ENCODE measurements at regions not wholly inside any gene's neighbourhood (a gene's known extent, or its start where the extent isn't known, plus 50 kb on each side); places are given as distances from the start of the nearest gene placed in this dataset.

- DNase-seq (ENCODE audit: low read depth in 3 of 3): no peak
Measured at GRCh38 chr2:121898483-121898882, 143.0 kb downstream of the TSN start.

- no peak for DNase-seq (ENCODE audit: low read depth in 3 of 3)
Measured at GRCh38 chr2:121900391-121900790, 144.9 kb downstream of the TSN start.

GRCh38 chr2:121902171-121902591, 146.7 kb downstream of the TSN start:
- DNase-seq (ENCODE audit: low read depth in 3 of 3): no peak

GRCh38 chr2:121902616-121903015, 147.2 kb downstream of the TSN start:
- no peak for DNase-seq (ENCODE audit: low read depth in 3 of 3)

GRCh38 chr2:121903037-121903689, 147.7 kb downstream of the TSN start:
- DNase-seq (ENCODE audit: low read depth in 3 of 3): no peak

GRCh38 chr2:121904656-121905055, 149.2 kb downstream of the TSN start:
- DNase-seq (ENCODE audit: low read depth in 3 of 3): no peak

GRCh38 chr2:121905201-121905600, 149.8 kb downstream of the TSN start:
- no peak for DNase-seq (ENCODE audit: low read depth in 3 of 3)

GRCh38 chr2:121906170-121906569, 150.7 kb downstream of the TSN start:
- DNase-seq (ENCODE audit: low read depth in 3 of 3): no peak

- DNase-seq (ENCODE audit: low read depth in 3 of 3): no peak
Measured at GRCh38 chr2:121907928-121908327, 152.5 kb downstream of the TSN start.

- DNase-seq (ENCODE audit: low read depth in 3 of 3): no peak
Measured at GRCh38 chr2:121910139-121910538, 154.7 kb downstream of the TSN start.

- no peak for DNase-seq (ENCODE audit: low read depth in 3 of 3)
Measured at GRCh38 chr2:121911036-121911435, 155.6 kb downstream of the TSN start.

- no peak for DNase-seq (ENCODE audit: low read depth in 3 of 3)
Measured at GRCh38 chr2:121917143-121917542, 161.7 kb downstream of the TSN start.

- DNase-seq (ENCODE audit: low read depth in 3 of 3): no peak
Measured at GRCh38 chr2:121918231-121918630, 162.8 kb downstream of the TSN start.

- DNase-seq (ENCODE audit: low read depth in 3 of 3): no peak
Measured at GRCh38 chr2:121919803-121920202, 164.4 kb downstream of the TSN start.

GRCh38 chr2:121925466-121925865, 170.0 kb downstream of the TSN start:
- no peak for DNase-seq (ENCODE audit: low read depth in 3 of 3)

GRCh38 chr2:121943285-121943684, 187.8 kb downstream of the TSN start:
- no peak for DNase-seq (ENCODE audit: low read depth in 3 of 3)

- no peak for DNase-seq (ENCODE audit: low read depth in 3 of 3)
Measured at GRCh38 chr2:121944072-121944831, 188.8 kb downstream of the TSN start.

- no peak for DNase-seq (ENCODE audit: low read depth in 3 of 3)
Measured at GRCh38 chr2:121947674-121948073, 192.2 kb downstream of the TSN start.

- no peak for DNase-seq (ENCODE audit: low read depth in 3 of 3)
Measured at GRCh38 chr2:121949271-121949670, 193.8 kb downstream of the TSN start.

GRCh38 chr2:121955426-121955825, 200.0 kb downstream of the TSN start:
- no peak for DNase-seq (ENCODE audit: low read depth in 3 of 3)

- no peak for DNase-seq (ENCODE audit: low read depth in 3 of 3)
Measured at GRCh38 chr2:121955872-121956271, 200.4 kb downstream of the TSN start.

- DNase-seq (ENCODE audit: low read depth in 3 of 3): no peak
Measured at GRCh38 chr2:121960251-121960650, 204.8 kb downstream of the TSN start.

GRCh38 chr2:121961761-121962160, 206.3 kb downstream of the TSN start:
- DNase-seq (ENCODE audit: low read depth in 3 of 3): no peak

All from stimulated activated CD4-positive, alpha-beta T cell treated with anti-CD3 and anti-CD28 coated beads, TNF-alpha, amount 100 ng/mL, for 4 hours (primary cell).